H9 (cell line): ENCODE measurements at regions not wholly inside any gene's neighbourhood (a gene's known extent, or its start where the extent isn't known, plus 50 kb on each side); places are given as distances from the start of the nearest gene placed in this dataset.

Source experiments
- DNase-seq: peaks from one replicate; pipeline ENCODE4 v3.0.0-alpha.2; 2017
- H2AFZ ChIP-seq: one replicate; pipeline ENCODE4 v1.6.1; 2013; ENCODE audit warnings: mild to moderate bottlenecking, low read length, control low read depth, moderate library complexity
- H2AK5ac ChIP-seq: 2 replicates; pipeline ENCODE4 v1.6.1; 2013; ENCODE audit warnings: low read length, control low read depth, mixed read lengths; ENCODE audit not compliant: insufficient read length
- H2BK120ac ChIP-seq: one replicate; pipeline ENCODE4 v1.6.1; 2013; ENCODE audit warnings: low read depth, mild to moderate bottlenecking, low read length, control low read depth, inconsistent platforms; ENCODE audit not compliant: poor library complexity, severe bottlenecking
- H2BK12ac ChIP-seq: 2 replicates; pipeline ENCODE4 v1.6.1; 2013; ENCODE audit warnings: low read length, control low read depth, mixed read lengths, low read depth; ENCODE audit not compliant: insufficient read length
- H2BK15ac ChIP-seq: 2 replicates; pipeline ENCODE4 v1.6.1; 2013; ENCODE audit warnings: low read depth, low read length, control low read depth
- H2BK20ac ChIP-seq: one replicate; pipeline ENCODE4 v1.6.1; 2013; ENCODE audit warnings: low read depth, mild to moderate bottlenecking, low read length, control low read depth, inconsistent platforms; ENCODE audit not compliant: poor library complexity, severe bottlenecking
- H2BK5ac ChIP-seq: 2 replicates; pipeline ENCODE4 v1.6.1; 2013; ENCODE audit warnings: low read length, control low read depth, mixed read lengths; ENCODE audit not compliant: insufficient read length
- H3K14ac ChIP-seq: 2 replicates; pipeline ENCODE4 v1.6.1; 2013; ENCODE audit warnings: low read length, control low read depth; ENCODE audit not compliant: insufficient read depth
- H3K18ac ChIP-seq: 2 replicates; pipeline ENCODE4 v1.6.1; 2013; ENCODE audit warnings: low read depth, mild to moderate bottlenecking, mixed read lengths, low read length, control low read depth; ENCODE audit not compliant: insufficient read length
- H3K23ac ChIP-seq: 2 replicates; pipeline ENCODE4 v1.6.1; 2013; ENCODE audit warnings: low read length, control low read depth, mixed read lengths, low read depth; ENCODE audit not compliant: insufficient read length
- H3K23me2 ChIP-seq: 2 replicates; pipeline ENCODE4 v1.6.1; 2013; ENCODE audit warnings: low read depth, mild to moderate bottlenecking, mixed read lengths, low read length, control low read depth; ENCODE audit not compliant: insufficient read length, poor library complexity, severe bottlenecking
- H3K27ac ChIP-seq: 2 replicates; pipeline ENCODE4 v1.5.1; 2013; ENCODE audit warnings: low read length, control low read depth, mixed read lengths, low read depth; ENCODE audit not compliant: insufficient read length
- H3K27me3 ChIP-seq: 2 replicates; pipeline ENCODE4 v1.6.1; 2013; ENCODE audit warnings: low read length, control low read depth, inconsistent platforms; ENCODE audit not compliant: insufficient read depth
- H3K4ac ChIP-seq: 2 replicates; pipeline ENCODE4 v1.6.1; 2013; ENCODE audit warnings: low read depth, mild to moderate bottlenecking, control low read depth, inconsistent platforms, low read length, moderate library complexity
- H3K4me1 ChIP-seq: 2 replicates; pipeline ENCODE4 v1.6.1; 2013; ENCODE audit warnings: low read length, control low read depth, inconsistent platforms; ENCODE audit not compliant: insufficient read depth
- H3K4me2 ChIP-seq: 2 replicates; pipeline ENCODE4 v1.6.1; 2013; ENCODE audit warnings: low read length, control low read depth, mixed read lengths; ENCODE audit not compliant: insufficient read length, insufficient read depth
- H3K56ac ChIP-seq: 2 replicates; pipeline ENCODE4 v1.6.1; 2013; ENCODE audit warnings: low read depth, mild to moderate bottlenecking, mixed read lengths, low read length, control low read depth; ENCODE audit not compliant: insufficient read length
- H3K79me1 ChIP-seq: 2 replicates; pipeline ENCODE4 v1.6.1; 2013; ENCODE audit warnings: low read depth, mild to moderate bottlenecking, moderate library complexity, low read length, control low read depth, inconsistent platforms; ENCODE audit not compliant: insufficient read depth, poor library complexity, severe bottlenecking
- H3K79me2 ChIP-seq: 2 replicates; pipeline ENCODE4 v1.6.1; 2013; ENCODE audit warnings: low read length, control low read depth, inconsistent platforms; ENCODE audit not compliant: insufficient read depth
- H3K9ac ChIP-seq: 2 replicates; pipeline ENCODE4 v1.6.1; 2013; ENCODE audit warnings: low read length, control low read depth, mixed read lengths; ENCODE audit not compliant: insufficient read length; ENCODE audit errors: extremely low read depth
- H3K9me3 ChIP-seq: one replicate; pipeline ENCODE4 v1.6.1; 2013; ENCODE audit warnings: low read depth, low read length, inconsistent platforms; ENCODE audit not compliant: control insufficient read depth
- H3T11ph ChIP-seq: one replicate; pipeline ENCODE4 v1.6.1; 2013; ENCODE audit warnings: mild to moderate bottlenecking, low read length, control low read depth, inconsistent platforms
- H4K20me1 ChIP-seq: one replicate; pipeline ENCODE4 v1.6.1; 2013; ENCODE audit not compliant: control insufficient read depth, insufficient read length, insufficient read depth
- H4K5ac ChIP-seq: 2 replicates; pipeline ENCODE4 v1.6.1; 2013; ENCODE audit warnings: low read depth, mild to moderate bottlenecking, mixed read lengths, low read length, control low read depth; ENCODE audit not compliant: insufficient read length
- H4K8ac ChIP-seq: replicated peaks from 2 replicates; pipeline ENCODE4 v1.6.1; 2013; ENCODE audit warnings: low read length, control low read depth, mixed read lengths, low read depth; ENCODE audit not compliant: insufficient read length
- H4K91ac ChIP-seq: 2 replicates; pipeline ENCODE4 v1.6.1; 2013; ENCODE audit warnings: low read depth, mild to moderate bottlenecking, moderate library complexity, mixed read lengths, low read length, control low read depth; ENCODE audit not compliant: insufficient read length
- H3K27ac Mint-ChIP-seq, 3 experiments: 2 replicates in 2 of 3; 3 replicates in 1 of 3; pipeline ENCODE4 v1.8.0; 2020 to 2021; ENCODE audit warnings: mixed read lengths in 3 of 3, mild to moderate bottlenecking in 1 of 3, moderate library complexity in 1 of 3
- H3K27me3 Mint-ChIP-seq: 2 replicates; pipeline ENCODE4 v1.8.0; 2021; ENCODE audit warnings: low read depth, mild to moderate bottlenecking, moderate library complexity, mixed read lengths
- H3K36me3 Mint-ChIP-seq, 3 experiments: 2 replicates in 2 of 3; 3 replicates in 1 of 3; pipeline ENCODE4 v1.8.0; 2020 to 2021; ENCODE audit warnings: low read depth in 3 of 3, mixed read lengths in 3 of 3; ENCODE audit not compliant: insufficient read depth in 1 of 3
- H3K4me1 Mint-ChIP-seq, 2 experiments: 2 replicates each; pipeline ENCODE4 v1.8.0; 2020; ENCODE audit warnings: mixed read lengths in 2 of 2
- H3K4me3 Mint-ChIP-seq, 2 experiments: 2 replicates in 1 of 2; 3 replicates in 1 of 2; pipeline ENCODE4 v1.8.0; 2020 to 2021; ENCODE audit warnings: mild to moderate bottlenecking in 2 of 2, mixed read lengths in 2 of 2, moderate library complexity in 1 of 2
- H3K9me3 Mint-ChIP-seq, 2 experiments: 2 replicates in 1 of 2; 3 replicates in 1 of 2; pipeline ENCODE4 v1.8.0; 2020; ENCODE audit warnings: mild to moderate bottlenecking in 2 of 2, mixed read lengths in 2 of 2, moderate library complexity in 1 of 2
- WGBS: extraction: QIAGEN DNeasy Blood & Tissue Kit; methylation state at CpG from one replicate; pipeline ENCODE4 v1.1.7; 2013; ENCODE audit warnings: missing lambda C conversion rate, low lambda C conversion rate, mixed read lengths; ENCODE audit not compliant: insufficient read length; ENCODE audit errors: extremely low coverage; 5-methylcytosine and 5-hydroxymethylcytosine counted together
- TF ChIP-seq, protein P1 (sequence below): fragments of 200-600 bp; sonication (generic); conservative IDR thresholded peaks from 3 replicates; pipeline ENCODE4 v1.8.0; 2021; ENCODE audit warnings: antibody characterized with exemption, mild to moderate bottlenecking

DNA sequence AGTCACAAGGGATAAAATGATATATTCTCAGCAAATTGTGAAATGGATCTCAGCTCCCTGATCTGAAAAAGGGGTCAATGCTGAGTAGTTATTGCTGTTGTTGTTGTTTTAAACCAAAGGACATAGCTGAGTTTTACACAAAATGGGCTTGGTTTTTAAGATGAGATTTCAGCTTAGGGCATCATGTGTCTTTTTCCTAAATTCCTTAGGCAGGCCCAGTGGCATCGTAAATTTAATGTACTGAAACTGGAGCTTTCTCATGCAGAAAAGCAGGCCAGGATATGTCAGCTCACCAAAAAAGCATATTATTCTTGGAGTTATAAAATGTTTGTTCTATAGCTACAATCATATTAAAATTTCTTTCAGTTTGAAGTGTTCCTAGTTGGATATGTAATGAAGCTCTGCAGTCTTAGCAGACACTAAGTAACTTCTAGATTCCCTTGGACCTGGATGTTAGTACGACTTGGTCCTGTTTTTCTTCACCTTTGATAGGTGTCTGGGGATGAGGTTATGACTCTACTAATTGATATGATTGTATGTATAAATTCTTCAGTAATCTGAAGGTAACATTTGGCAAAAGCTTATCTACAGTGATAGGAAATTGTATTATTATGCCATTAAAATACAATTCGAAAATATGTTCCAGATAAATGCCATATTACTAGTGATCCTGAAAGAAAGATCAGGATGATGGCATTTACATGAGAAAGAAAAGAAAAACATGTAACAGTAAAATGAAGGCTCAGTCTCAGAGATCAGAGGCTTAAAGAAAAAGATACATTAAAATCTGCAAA lies 663.3 kb downstream of the RFPL4B start:
- H4K5ac ChIP-seq: no peak overlapping the region
- no peaks in the 10 kb centered on the region for H3K27me3 ChIP-seq
- no peak overlapping the region for H2AFZ ChIP-seq
- WGBS: no CpG with 5 or more reads among the region's 3 CpGs
- H2BK12ac ChIP-seq: no peak overlapping the region
- no peak overlapping the region for H4K91ac ChIP-seq
- TF ChIP-seq, protein P1, sequence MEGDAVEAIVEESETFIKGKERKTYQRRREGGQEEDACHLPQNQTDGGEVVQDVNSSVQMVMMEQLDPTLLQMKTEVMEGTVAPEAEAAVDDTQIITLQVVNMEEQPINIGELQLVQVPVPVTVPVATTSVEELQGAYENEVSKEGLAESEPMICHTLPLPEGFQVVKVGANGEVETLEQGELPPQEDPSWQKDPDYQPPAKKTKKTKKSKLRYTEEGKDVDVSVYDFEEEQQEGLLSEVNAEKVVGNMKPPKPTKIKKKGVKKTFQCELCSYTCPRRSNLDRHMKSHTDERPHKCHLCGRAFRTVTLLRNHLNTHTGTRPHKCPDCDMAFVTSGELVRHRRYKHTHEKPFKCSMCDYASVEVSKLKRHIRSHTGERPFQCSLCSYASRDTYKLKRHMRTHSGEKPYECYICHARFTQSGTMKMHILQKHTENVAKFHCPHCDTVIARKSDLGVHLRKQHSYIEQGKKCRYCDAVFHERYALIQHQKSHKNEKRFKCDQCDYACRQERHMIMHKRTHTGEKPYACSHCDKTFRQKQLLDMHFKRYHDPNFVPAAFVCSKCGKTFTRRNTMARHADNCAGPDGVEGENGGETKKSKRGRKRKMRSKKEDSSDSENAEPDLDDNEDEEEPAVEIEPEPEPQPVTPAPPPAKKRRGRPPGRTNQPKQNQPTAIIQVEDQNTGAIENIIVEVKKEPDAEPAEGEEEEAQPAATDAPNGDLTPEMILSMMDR: no peak
- no peak overlapping the region for H3K4ac ChIP-seq
- no peak overlapping the region for H3K14ac ChIP-seq
- no peaks in the 10 kb centered on the region for H3K23me2 ChIP-seq
- DNase-seq: no peak
- H3K4me2 ChIP-seq: no peak overlapping the region
- no peak overlapping the region for H3K23ac ChIP-seq
- H4K8ac ChIP-seq: no peak overlapping the region
- H3K4me1 ChIP-seq: no peaks in the 10 kb centered on the region; the same call in 1 of the 2 replicates
- H3K27me3 Mint-ChIP-seq: no peaks in the 10 kb centered on the region
- H3K4me3 Mint-ChIP-seq: no peak overlapping the region
- no peak overlapping the region for H3K9ac ChIP-seq
- no peak overlapping the region for H3K27ac ChIP-seq
- H2BK15ac ChIP-seq: no peak overlapping the region
- no peaks in the 10 kb centered on the region for H3K79me2 ChIP-seq
- no peaks in the 10 kb centered on the region for H3K9me3 ChIP-seq
- no peaks in the 10 kb centered on the region for H3K9me3 Mint-ChIP-seq
- H3K36me3 Mint-ChIP-seq: no peaks in the 10 kb centered on the region; a peak in 1 of 7 replicates
- H3T11ph ChIP-seq: no peak overlapping the region
- H3K56ac ChIP-seq: no peak overlapping the region
- no peak overlapping the region for H3K27ac Mint-ChIP-seq
- no peaks in the 10 kb centered on the region for H4K20me1 ChIP-seq
- no peak overlapping the region for H2BK20ac ChIP-seq
- H2AK5ac ChIP-seq: no peak overlapping the region
- no peak overlapping the region for H2BK120ac ChIP-seq
- no peak overlapping the region for H2BK5ac ChIP-seq
- H3K18ac ChIP-seq: no peak overlapping the region
- no peaks in the 10 kb centered on the region for H3K79me1 ChIP-seq
- H3K4me1 Mint-ChIP-seq: peaks cover 6 to 9% of the 10 kb centered on the region in 2 experiments
